HepG2 (cell line): ENCODE measurements at regions not wholly inside any gene's neighbourhood (a gene's known extent, or its start where the extent isn't known, plus 50 kb on each side); places are given as distances from the start of the nearest gene placed in this dataset.
A peak's percentile ranks its signal among the peaks of the same experiment; 100 is the strongest.

Source experiments
- CHD2 ChIP-seq: IDR thresholded peaks from 2 replicates; pipeline ENCODE4 v1.6.1; 2011; ENCODE audit warnings: low read depth, low read length, improper control_type of control experiment
- FOSL2 ChIP-seq: sonication (generic); formaldehyde crosslinking; IDR thresholded peaks from 2 replicates; pipeline ENCODE4 v1.4.0; 2020; ENCODE audit warnings: missing genetic modification reagents
- FOXA3 ChIP-seq: IDR thresholded peaks from 2 replicates; pipeline ENCODE4 v1.6.1; 2016; ENCODE audit warnings: missing genetic modification reagents, missing compliant biosample characterization
- KAT7 ChIP-seq: IDR thresholded peaks from 2 replicates; pipeline ENCODE4 v1.6.1; 2018; ENCODE audit warnings: borderline replicate concordance, missing compliant biosample characterization
- MAFK ChIP-seq, 2 experiments: IDR thresholded peaks in 1 of 2; conservative IDR thresholded peaks in 1 of 2; 2 replicates each; pipeline ENCODE4 v1.6.1; 2011; ENCODE audit warnings: improper control_type of control experiment in 2 of 2, low read length in 2 of 2
- NFE2L2 ChIP-seq: fragments of 150-350 bp; IDR thresholded peaks from 2 replicates; pipeline ENCODE4 v1.6.1; 2014; ENCODE audit warnings: low read length
- SNAPC2 ChIP-seq: sonication (generic); formaldehyde crosslinking; IDR thresholded peaks from 2 replicates; pipeline ENCODE4 v1.8.1; 2022; ENCODE audit warnings: mild to moderate bottlenecking, missing genetic modification reagents
- ZNF124 ChIP-seq: sonication (generic); formaldehyde crosslinking; IDR thresholded peaks from 2 replicates; pipeline ENCODE4 v1.4.0; 2020; ENCODE audit warnings: missing genetic modification reagents
- ZNF17 ChIP-seq: sonication (generic); formaldehyde crosslinking; IDR thresholded peaks from 2 replicates; pipeline ENCODE4 v1.5.0; 2020; ENCODE audit warnings: mild to moderate bottlenecking, missing genetic modification reagents
- ZNF530 ChIP-seq: sonication (generic); formaldehyde crosslinking; IDR thresholded peaks from 2 replicates; pipeline ENCODE4 v1.5.0; 2020; ENCODE audit warnings: low read depth, mild to moderate bottlenecking, missing genetic modification reagents
- ZNF629 ChIP-seq: sonication (generic); formaldehyde crosslinking; conservative IDR thresholded peaks from 2 replicates; pipeline ENCODE4 v1.5.0; 2020; ENCODE audit warnings: missing genetic modification reagents
- ZNF850 ChIP-seq: sonication (generic); formaldehyde crosslinking; conservative IDR thresholded peaks from 2 replicates; pipeline ENCODE4 v1.9.0; 2021; ENCODE audit warnings: mild to moderate bottlenecking, missing genetic modification reagents
- ZSCAN30 ChIP-seq: sonication (generic); formaldehyde crosslinking; IDR thresholded peaks from 2 replicates; pipeline ENCODE4 v1.5.0; 2020; ENCODE audit warnings: mild to moderate bottlenecking, missing genetic modification reagents
- TF ChIP-seq, protein P1 (sequence below): IDR thresholded peaks from 2 replicates; pipeline ENCODE4 v1.6.1; 2016
- TF ChIP-seq, protein P2 (sequence below): sonication (generic); formaldehyde crosslinking; IDR thresholded peaks from 2 replicates; pipeline ENCODE4 v1.9.0; 2021; ENCODE audit warnings: missing genetic modification reagents, borderline replicate concordance
- TF ChIP-seq, protein P3 (sequence below): IDR thresholded peaks from 2 replicates; pipeline ENCODE4 v1.4.0; 2020; ENCODE audit warnings: mild to moderate bottlenecking, missing genetic modification reagents
- TF ChIP-seq, protein P4 (sequence below): sonication (generic); formaldehyde crosslinking; IDR thresholded peaks from 2 replicates; pipeline ENCODE4 v1.9.0; 2021; ENCODE audit warnings: missing genetic modification reagents, mild to moderate bottlenecking, borderline replicate concordance
- TF ChIP-seq, protein P5 (sequence below): conservative IDR thresholded peaks from 2 replicates; pipeline ENCODE4 v1.6.1; 2018; ENCODE audit warnings: missing genetic modification reagents

DNA sequence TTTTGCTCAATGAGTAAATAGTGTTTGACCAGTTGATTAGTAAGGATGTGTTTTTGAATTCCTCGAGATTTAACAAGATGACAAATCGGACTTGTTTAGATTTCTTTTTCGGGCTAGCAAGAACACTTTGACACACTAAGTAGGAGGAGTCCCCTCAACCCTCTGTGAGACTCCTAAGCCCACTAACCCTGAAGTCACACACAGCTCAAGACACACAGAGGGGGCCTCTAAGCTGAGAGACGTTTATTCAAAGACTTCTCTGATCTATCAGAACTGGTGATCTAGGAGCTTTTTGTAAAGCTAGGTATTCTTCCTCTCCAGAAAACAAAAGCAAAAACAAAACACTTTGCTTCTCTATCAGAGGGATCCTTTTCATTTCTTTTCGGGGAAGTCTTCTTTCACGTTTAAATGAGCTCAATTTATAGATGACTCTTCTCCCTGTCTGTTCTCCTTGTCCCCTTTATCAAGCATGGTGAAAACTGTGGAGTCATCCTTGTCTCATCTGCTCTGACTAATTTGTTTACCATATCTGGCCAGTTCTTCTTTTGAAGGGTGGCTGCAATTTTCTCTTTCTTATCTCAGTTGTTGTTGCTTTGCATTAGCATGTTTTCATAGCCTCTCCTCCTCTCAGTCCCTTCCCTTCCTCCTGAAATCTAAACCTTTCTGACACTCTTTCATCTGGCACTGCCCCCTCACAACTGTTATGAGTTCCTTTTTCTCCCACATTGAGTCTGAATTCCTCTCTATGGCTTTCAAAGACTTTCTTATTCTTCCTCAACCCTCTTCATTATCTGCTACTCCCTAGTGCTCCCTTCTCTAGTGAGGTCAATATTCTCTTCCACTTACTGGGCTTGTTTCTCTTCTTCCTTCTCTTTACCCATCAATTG is 68.5 kb upstream of the RAI14 start (continued):
- no peak for TF ChIP-seq CHD2
- TF ChIP-seq FOSL2 = peak; percentile 54; the same call in 1 of the 2 replicates
- peak; percentile 22 to 56; a peak in 1 of 4 replicates for TF ChIP-seq MAFK (conservative IDR thresholded peaks at IDR 0.05 in 1 of 2, IDR thresholded peaks at IDR 0.05 in 1 of 2; ENCODE audit: low read length in 2 of 2)
- TF ChIP-seq ZNF530 = no peak
- TF ChIP-seq, protein P1, sequence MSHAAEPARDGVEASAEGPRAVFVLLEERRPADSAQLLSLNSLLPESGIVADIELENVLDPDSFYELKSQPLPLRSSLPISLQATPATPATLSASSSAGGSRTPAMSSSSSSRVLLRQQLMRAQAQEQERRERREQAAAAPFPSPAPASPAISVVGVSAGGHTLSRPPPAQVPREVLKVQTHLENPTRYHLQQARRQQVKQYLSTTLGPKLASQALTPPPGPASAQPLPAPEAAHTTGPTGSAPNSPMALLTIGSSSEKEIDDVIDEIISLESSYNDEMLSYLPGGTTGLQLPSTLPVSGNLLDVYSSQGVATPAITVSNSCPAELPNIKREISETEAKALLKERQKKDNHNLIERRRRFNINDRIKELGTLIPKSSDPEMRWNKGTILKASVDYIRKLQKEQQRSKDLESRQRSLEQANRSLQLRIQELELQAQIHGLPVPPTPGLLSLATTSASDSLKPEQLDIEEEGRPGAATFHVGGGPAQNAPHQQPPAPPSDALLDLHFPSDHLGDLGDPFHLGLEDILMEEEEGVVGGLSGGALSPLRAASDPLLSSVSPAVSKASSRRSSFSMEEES (CRISPR knock-in tag) = no peak
- TF ChIP-seq NFE2L2 = peak; percentile 90
- TF ChIP-seq SNAPC2 = no peak
- TF ChIP-seq, protein P2, sequence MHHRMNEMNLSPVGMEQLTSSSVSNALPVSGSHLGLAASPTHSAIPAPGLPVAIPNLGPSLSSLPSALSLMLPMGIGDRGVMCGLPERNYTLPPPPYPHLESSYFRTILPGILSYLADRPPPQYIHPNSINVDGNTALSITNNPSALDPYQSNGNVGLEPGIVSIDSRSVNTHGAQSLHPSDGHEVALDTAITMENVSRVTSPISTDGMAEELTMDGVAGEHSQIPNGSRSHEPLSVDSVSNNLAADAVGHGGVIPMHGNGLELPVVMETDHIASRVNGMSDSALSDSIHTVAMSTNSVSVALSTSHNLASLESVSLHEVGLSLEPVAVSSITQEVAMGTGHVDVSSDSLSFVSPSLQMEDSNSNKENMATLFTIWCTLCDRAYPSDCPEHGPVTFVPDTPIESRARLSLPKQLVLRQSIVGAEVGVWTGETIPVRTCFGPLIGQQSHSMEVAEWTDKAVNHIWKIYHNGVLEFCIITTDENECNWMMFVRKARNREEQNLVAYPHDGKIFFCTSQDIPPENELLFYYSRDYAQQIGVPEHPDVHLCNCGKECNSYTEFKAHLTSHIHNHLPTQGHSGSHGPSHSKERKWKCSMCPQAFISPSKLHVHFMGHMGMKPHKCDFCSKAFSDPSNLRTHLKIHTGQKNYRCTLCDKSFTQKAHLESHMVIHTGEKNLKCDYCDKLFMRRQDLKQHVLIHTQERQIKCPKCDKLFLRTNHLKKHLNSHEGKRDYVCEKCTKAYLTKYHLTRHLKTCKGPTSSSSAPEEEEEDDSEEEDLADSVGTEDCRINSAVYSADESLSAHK (CRISPR knock-in tag) = no peak
- TF ChIP-seq ZNF850 (CRISPR knock-in tag) = no peak
- TF ChIP-seq ZNF124 (CRISPR knock-in tag) = no peak
- no peak for TF ChIP-seq KAT7 (CRISPR knock-in tag)
- TF ChIP-seq ZNF17 (CRISPR knock-in tag) = no peak
- no peak for TF ChIP-seq ZSCAN30 (CRISPR knock-in tag)
- TF ChIP-seq, protein P3, sequence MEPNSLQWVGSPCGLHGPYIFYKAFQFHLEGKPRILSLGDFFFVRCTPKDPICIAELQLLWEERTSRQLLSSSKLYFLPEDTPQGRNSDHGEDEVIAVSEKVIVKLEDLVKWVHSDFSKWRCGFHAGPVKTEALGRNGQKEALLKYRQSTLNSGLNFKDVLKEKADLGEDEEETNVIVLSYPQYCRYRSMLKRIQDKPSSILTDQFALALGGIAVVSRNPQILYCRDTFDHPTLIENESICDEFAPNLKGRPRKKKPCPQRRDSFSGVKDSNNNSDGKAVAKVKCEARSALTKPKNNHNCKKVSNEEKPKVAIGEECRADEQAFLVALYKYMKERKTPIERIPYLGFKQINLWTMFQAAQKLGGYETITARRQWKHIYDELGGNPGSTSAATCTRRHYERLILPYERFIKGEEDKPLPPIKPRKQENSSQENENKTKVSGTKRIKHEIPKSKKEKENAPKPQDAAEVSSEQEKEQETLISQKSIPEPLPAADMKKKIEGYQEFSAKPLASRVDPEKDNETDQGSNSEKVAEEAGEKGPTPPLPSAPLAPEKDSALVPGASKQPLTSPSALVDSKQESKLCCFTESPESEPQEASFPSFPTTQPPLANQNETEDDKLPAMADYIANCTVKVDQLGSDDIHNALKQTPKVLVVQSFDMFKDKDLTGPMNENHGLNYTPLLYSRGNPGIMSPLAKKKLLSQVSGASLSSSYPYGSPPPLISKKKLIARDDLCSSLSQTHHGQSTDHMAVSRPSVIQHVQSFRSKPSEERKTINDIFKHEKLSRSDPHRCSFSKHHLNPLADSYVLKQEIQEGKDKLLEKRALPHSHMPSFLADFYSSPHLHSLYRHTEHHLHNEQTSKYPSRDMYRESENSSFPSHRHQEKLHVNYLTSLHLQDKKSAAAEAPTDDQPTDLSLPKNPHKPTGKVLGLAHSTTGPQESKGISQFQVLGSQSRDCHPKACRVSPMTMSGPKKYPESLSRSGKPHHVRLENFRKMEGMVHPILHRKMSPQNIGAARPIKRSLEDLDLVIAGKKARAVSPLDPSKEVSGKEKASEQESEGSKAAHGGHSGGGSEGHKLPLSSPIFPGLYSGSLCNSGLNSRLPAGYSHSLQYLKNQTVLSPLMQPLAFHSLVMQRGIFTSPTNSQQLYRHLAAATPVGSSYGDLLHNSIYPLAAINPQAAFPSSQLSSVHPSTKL (CRISPR knock-in tag) = peak; percentile 28; the same call in 1 of the 2 replicates
- TF ChIP-seq ZNF629 (CRISPR knock-in tag) = no peak
- TF ChIP-seq, protein P4, sequence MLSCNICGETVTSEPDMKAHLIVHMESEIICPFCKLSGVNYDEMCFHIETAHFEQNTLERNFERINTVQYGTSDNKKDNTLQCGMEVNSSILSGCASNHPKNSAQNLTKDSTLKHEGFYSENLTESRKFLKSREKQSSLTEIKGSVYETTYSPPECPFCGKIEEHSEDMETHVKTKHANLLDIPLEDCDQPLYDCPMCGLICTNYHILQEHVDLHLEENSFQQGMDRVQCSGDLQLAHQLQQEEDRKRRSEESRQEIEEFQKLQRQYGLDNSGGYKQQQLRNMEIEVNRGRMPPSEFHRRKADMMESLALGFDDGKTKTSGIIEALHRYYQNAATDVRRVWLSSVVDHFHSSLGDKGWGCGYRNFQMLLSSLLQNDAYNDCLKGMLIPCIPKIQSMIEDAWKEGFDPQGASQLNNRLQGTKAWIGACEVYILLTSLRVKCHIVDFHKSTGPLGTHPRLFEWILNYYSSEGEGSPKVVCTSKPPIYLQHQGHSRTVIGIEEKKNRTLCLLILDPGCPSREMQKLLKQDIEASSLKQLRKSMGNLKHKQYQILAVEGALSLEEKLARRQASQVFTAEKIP (CRISPR knock-in tag) = no peak
- TF ChIP-seq, protein P5, sequence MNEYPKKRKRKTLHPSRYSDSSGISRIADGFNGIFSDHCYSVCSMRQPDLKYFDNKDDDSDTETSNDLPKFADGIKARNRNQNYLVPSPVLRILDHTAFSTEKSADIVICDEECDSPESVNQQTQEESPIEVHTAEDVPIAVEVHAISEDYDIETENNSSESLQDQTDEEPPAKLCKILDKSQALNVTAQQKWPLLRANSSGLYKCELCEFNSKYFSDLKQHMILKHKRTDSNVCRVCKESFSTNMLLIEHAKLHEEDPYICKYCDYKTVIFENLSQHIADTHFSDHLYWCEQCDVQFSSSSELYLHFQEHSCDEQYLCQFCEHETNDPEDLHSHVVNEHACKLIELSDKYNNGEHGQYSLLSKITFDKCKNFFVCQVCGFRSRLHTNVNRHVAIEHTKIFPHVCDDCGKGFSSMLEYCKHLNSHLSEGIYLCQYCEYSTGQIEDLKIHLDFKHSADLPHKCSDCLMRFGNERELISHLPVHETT (CRISPR knock-in tag) = no peak
- TF ChIP-seq FOXA3 (CRISPR knock-in tag) = 0 out of 2 replicates have a peak, but pooled peaks have one; percentile 11
